Activated CD4-positive, alpha-beta memory T cell treated with anti-CD3 and anti-CD28 coated beads, Interleukin-2, amount 10 ng/mL, durations not matched to agents 7 days and 5 days (primary cell): ENCODE measurements at regions not wholly inside any gene's neighbourhood (a gene's known extent, or its start where the extent isn't known, plus 50 kb on each side); places are given as distances from the start of the nearest gene placed in this dataset.
A peak's percentile ranks its signal among the peaks of the same experiment; 100 is the strongest.

ENCODE experiments used
- CTCF ChIA-PET: fragments of 350-600 bp; sonication (Branson Sonifier 250); formaldehyde crosslinking; loops from one replicate; lab custom pipeline; 2021; ENCODE audit warnings: antibody characterized with exemption, inconsistent platforms; lab: Charles Lee
- POLR2A ChIA-PET: fragments of 350-600 bp; sonication (Branson Sonifier 250); formaldehyde crosslinking; loops from one replicate; lab custom pipeline; 2021; ENCODE audit warnings: antibody characterized with exemption; lab: Charles Lee
- DNase-seq: peaks from one replicate; pipeline ENCODE4 v3.0.0-alpha.2; 2020
- H3K27ac Mint-ChIP-seq: one replicate; pipeline ENCODE4 v1.8.0; 2021; ENCODE audit warnings: mild to moderate bottlenecking, mixed read lengths
- H3K27me3 Mint-ChIP-seq: one replicate; pipeline ENCODE4 v1.8.0; 2021; ENCODE audit warnings: mixed read lengths
- H3K36me3 Mint-ChIP-seq: one replicate; pipeline ENCODE4 v1.8.0; 2021; ENCODE audit warnings: low read depth, mixed read lengths
- H3K4me1 Mint-ChIP-seq: one replicate; pipeline ENCODE4 v1.8.0; 2021; ENCODE audit warnings: mixed read lengths
- H3K4me3 Mint-ChIP-seq: one replicate; pipeline ENCODE4 v1.8.0; 2021; ENCODE audit warnings: mild to moderate bottlenecking, mixed read lengths
- H3K9me3 Mint-ChIP-seq: one replicate; pipeline ENCODE4 v1.8.0; 2021; ENCODE audit warnings: mixed read lengths

GRCh38 chr12:96136725-96137378 is 57.3 kb upstream of the ELK3 start:
- H3K9me3 Mint-ChIP-seq: peaks cover 5% of the 10 kb centered on the region
- ChIA-PET CTCF (interaction anchor here (0.6 to 2.1 kb wide), 2 partner anchors 78 to 186 kb away, joined by 4 to 9 read pairs; no protein-coding TSS in a partner anchor), POLR2A (no interaction called here)
- H3K36me3 Mint-ChIP-seq: no peaks in the 10 kb centered on the region
- DNase-seq: no peak
- peaks cover 24% of the 10 kb centered on the region for H3K4me1 Mint-ChIP-seq
- H3K27ac Mint-ChIP-seq: no peak overlapping the region
- H3K27me3 Mint-ChIP-seq: peaks cover 4% of the 10 kb centered on the region
- H3K4me3 Mint-ChIP-seq: no peak overlapping the region

GRCh38 chr12:96140174-96140573 is 54.0 kb upstream of the ELK3 start:
- no peak for DNase-seq
- POLR2A ChIA-PET: no interaction called here
- H3K9me3 Mint-ChIP-seq: peaks cover 9% of the 10 kb centered on the region
- H3K4me1 Mint-ChIP-seq: peaks cover 45% of the 10 kb centered on the region
- no peak overlapping the region for H3K27ac Mint-ChIP-seq
- CTCF ChIA-PET: no interaction called here
- no peak overlapping the region for H3K4me3 Mint-ChIP-seq
- H3K36me3 Mint-ChIP-seq: no peaks in the 10 kb centered on the region
- peaks cover 1% of the 10 kb centered on the region for H3K27me3 Mint-ChIP-seq

GRCh38 chr12:96141216-96141912 is 52.8 kb upstream of the ELK3 start:
- Mint-ChIP-seq H3K4me1 (peaks cover 43% of the 10 kb centered on the region), H3K27ac (no peak overlapping the region), H3K27me3 (no peaks in the 10 kb centered on the region), H3K36me3 (no peaks in the 10 kb centered on the region), H3K9me3 (peaks cover 9% of the 10 kb centered on the region), H3K4me3 (no peak overlapping the region)
- CTCF ChIA-PET: interaction anchor here (1.4 kb wide), 1 partner anchor 35 kb away, joined by 4 read pairs; no protein-coding TSS in a partner anchor
- POLR2A ChIA-PET: no interaction called here
- no peak for DNase-seq

GRCh38 chr12:96143392-96143791 is 50.8 kb upstream of the ELK3 start:
- H3K4me1 Mint-ChIP-seq: peaks cover 36% of the 10 kb centered on the region
- no peaks in the 10 kb centered on the region for H3K27me3 Mint-ChIP-seq
- H3K27ac Mint-ChIP-seq: peak overlapping the region; percentile 48
- no peaks in the 10 kb centered on the region for H3K36me3 Mint-ChIP-seq
- H3K4me3 Mint-ChIP-seq: no peak overlapping the region
- ChIA-PET POLR2A (interaction anchor here (1.6 kb wide), 1 partner anchor 69 kb away, joined by 3 read pairs; no protein-coding TSS in a partner anchor), CTCF (no interaction called here)
- peaks cover 9% of the 10 kb centered on the region for H3K9me3 Mint-ChIP-seq
- no peak for DNase-seq

GRCh38 chr12:96143827-96144565 is 50.2 kb upstream of the ELK3 start:
- CTCF ChIA-PET: interaction anchor here (0.8 kb wide), 1 partner anchor 71 kb away, joined by 4 read pairs; no protein-coding TSS in a partner anchor
- POLR2A ChIA-PET: interaction anchor here (1.0 to 1.6 kb wide), 2 partner anchors 51 to 68 kb away, joined by 3 read pairs; no protein-coding TSS in a partner anchor
- no peak overlapping the region for H3K27ac Mint-ChIP-seq
- no peak for DNase-seq
- no peaks in the 10 kb centered on the region for H3K27me3 Mint-ChIP-seq
- no peaks in the 10 kb centered on the region for H3K36me3 Mint-ChIP-seq
- peaks cover 9% of the 10 kb centered on the region for H3K9me3 Mint-ChIP-seq
- no peak overlapping the region for H3K4me3 Mint-ChIP-seq
- peaks cover 36% of the 10 kb centered on the region for H3K4me1 Mint-ChIP-seq
